Right cardiac atrium (tissue), 5 donors: ENCODE measurements at regions not wholly inside any gene's neighbourhood (a gene's known extent, or its start where the extent isn't known, plus 50 kb on each side); places are given as distances from the start of the nearest gene placed in this dataset.
A peak's percentile ranks its signal among the peaks of the same experiment; 100 is the strongest.

Source experiments
- ATAC-seq, 2 donors: fragments of 200-7000 bp; cut with Tn5 transposase; one replicate each; pipeline versions ENCODE4 v1.8.0 to v1.9.1; 2020; ENCODE audit warnings: moderate library complexity in 2 of 2, mild to moderate bottlenecking in 1 of 2
- DNase-seq, 3 donors: peaks; one replicate each; pipeline ENCODE4 v3.0.0-alpha.2; 2020
- H3K27ac ChIP-seq: one replicate; pipeline ENCODE4 v1.5.1; 2013; ENCODE audit warnings: mild to moderate bottlenecking, low read length, control low read depth, moderate library complexity
- H3K27me3 ChIP-seq: one replicate; pipeline ENCODE4 v1.6.1; 2013; ENCODE audit not compliant: control insufficient read depth, insufficient read depth
- H3K4me1 ChIP-seq: one replicate; pipeline ENCODE4 v1.6.1; 2013; ENCODE audit warnings: low read length; ENCODE audit not compliant: control insufficient read depth, insufficient read depth
- H3K4me3 ChIP-seq: one replicate; pipeline ENCODE4 v1.5.1; 2013; ENCODE audit warnings: low read length, control low read depth
- H3K9me3 ChIP-seq: one replicate; pipeline ENCODE4 v1.6.1; 2013; ENCODE audit warnings: low read length; ENCODE audit not compliant: control insufficient read depth
- WGBS: extraction: QIAGEN DNeasy Blood & Tissue Kit; methylation state at CpG from one replicate; pipeline ENCODE4 v1.1.7; 2013; 5-methylcytosine and 5-hydroxymethylcytosine counted together
- intact Hi-C, 4 donors: fragments of 100-400 bp; cut with DNase I; formaldehyde crosslinking; loops; one replicate each; pipeline versions ENCODE4 v1.11.0 to v1.14.0; 2022 to 2023
- donor health status: healthy with polysubstance abuse.
- donor health status: DM: no; HTN: yes; CAD: no.
- donor health status: DM: no; HTN: no; CAD: no.
- donor health status: DM: no; HTN: yes; CAD: no; lungs with severe emphysema.
- donor health status: DM: yes; HTN: yes; CAD: no.

DNA sequence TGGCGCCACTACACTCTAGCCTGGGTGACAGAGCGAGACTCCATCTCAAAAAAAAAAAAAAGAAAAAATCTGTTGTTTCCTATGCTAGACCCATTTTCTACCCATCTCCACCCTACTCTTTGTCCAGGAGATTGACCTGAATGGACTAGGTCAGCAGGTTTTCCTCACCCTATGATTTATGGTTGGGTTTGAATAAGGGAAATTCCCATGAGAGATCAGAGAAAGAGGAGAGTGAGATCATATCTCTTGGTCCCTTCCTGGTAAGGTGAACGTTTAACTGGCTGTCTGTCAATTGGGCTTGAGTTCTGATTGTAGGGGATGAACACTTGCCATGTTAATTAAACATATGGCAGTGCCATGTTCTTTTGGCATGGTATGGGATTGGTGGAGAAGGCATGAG is 387.4 kb downstream of the MAN2A1 start:
- no peak overlapping the region for H3K27ac ChIP-seq
- H3K4me3 ChIP-seq: no peak overlapping the region
- peaks cover 4% of the 10 kb centered on the region for H3K9me3 ChIP-seq
- H3K4me1 ChIP-seq: no peaks in the 10 kb centered on the region
- 76% methylated on average over 3 of the region's 3 CpGs for WGBS
- intact Hi-C loops: no loop called here
- ATAC-seq (no peak), DNase-seq (no peak)
- H3K27me3 ChIP-seq: no peaks in the 10 kb centered on the region

DNA sequence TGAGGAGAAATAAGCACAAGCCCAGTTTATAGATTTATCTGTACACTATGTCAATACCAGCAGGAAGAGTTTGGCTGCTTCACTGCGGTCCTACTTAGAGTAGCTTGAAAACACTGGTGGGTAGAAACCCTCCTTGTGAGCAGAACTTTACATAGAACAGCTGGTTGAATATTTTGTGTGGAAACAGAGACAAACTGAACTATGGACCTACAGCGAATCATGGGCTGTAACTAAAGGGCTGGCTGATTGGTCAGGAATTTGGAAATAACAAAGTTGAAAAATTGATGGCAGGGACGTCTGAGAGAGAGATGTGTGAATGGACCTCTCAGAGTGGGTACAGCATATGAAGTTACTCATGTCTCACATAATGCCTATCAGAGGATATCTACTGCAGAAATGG is 392.5 kb downstream of the MAN2A1 start:
- Histone ChIP-seq H3K4me1 (no peaks in the 10 kb centered on the region), H3K27ac (no peak overlapping the region), H3K4me3 (no peak overlapping the region), H3K9me3 (no peaks in the 10 kb centered on the region), H3K27me3 (no peaks in the 10 kb centered on the region)
- 86% methylated on average over 3 of the region's 3 CpGs for WGBS
- ATAC-seq (no peak), DNase-seq (no peak)
- intact Hi-C loops: no loop called here

DNA sequence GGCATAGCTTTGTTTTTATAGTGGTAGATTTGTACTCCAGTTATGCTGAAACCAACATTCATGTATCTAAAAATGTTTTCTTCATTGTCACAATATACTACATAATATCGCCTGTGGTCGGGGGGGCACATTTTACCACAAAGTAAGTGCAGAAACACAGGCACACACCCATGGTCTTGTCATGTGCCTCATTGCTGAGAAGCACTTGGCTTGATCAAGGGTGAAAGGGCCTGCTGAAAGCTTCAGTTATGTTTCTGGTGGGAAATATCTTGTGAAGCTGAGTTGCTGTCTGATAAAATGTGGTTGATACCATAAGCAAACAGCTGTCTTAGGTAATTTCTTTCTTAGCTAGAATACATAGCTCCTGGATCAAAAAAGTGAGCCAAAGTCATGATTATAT is 393.1 kb downstream of the MAN2A1 start:
- ATAC-seq: no peak
- Histone ChIP-seq H3K27ac (no peak overlapping the region), H3K9me3 (no peaks in the 10 kb centered on the region), H3K27me3 (no peaks in the 10 kb centered on the region), H3K4me1 (no peaks in the 10 kb centered on the region), H3K4me3 (no peak overlapping the region)
- intact Hi-C loops: no loop called here
- WGBS: 92% methylated on average over 2 of the region's 2 CpGs
- no peak for DNase-seq

DNA sequence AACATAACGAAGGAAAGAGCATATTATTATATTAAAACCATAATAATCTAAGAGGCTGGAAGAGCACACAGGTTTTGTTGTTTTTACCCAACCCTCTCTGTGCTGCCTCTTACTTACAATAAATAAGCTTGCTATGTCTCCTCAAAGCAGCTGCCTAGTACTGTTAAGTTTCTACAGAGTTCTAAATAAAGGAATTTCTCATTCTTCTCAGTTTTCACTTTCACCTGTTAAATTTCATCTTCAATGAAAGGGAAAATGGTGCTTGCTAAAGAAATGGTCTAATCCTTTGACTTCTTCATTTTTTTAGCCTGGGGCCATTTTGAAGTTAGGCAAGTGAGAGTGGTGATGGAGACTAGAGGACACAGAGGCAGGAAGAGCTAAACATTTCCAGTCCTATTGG is 396.1 kb downstream of the MAN2A1 start:
- Histone ChIP-seq H3K27ac (no peak overlapping the region), H3K27me3 (no peaks in the 10 kb centered on the region), H3K4me3 (no peak overlapping the region), H3K4me1 (no peaks in the 10 kb centered on the region), H3K9me3 (no peaks in the 10 kb centered on the region)
- 91% methylated on average over 1 of the region's 1 CpG for WGBS
- intact Hi-C loops: no loop called here
- ATAC-seq: no peak
- DNase-seq: no peak

DNA sequence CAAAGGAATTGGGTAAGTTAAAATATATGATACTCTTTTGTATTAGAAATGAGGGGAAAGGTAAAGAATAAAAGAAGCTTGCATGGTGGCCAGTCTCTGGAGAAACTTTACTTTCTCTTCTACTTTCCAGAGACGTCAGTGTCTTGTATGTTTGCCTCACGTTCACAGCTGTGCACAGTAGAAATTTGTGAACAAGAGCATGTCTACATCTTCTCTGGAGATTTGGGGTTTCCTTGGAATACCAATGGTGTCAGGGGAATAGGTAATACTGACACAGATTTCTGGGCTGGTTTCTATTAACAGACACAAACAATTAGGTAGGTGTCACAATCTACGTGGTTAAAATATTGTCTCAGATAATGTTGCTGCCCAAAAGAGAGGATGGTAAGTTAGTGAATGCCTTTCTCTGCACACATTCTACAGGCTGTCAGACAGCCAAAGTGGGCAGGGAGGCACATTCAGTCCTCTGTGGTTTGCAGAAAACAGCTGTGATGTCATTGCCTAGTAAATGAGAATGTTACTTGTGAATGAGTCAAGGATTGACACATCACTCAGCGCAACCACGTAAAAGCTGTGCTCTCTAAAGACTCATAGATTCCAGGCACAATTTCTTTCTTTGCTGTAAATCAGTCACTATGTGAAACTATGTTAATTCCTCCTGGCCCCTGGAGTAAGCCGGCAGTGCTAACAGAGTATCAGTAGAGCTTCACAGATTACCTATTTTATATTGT is 397.1 kb downstream of the MAN2A1 start:
- intact Hi-C loops: no loop called here
- no peaks in the 10 kb centered on the region for H3K9me3 ChIP-seq
- no peak overlapping the region for H3K27ac ChIP-seq
- H3K27me3 ChIP-seq: no peaks in the 10 kb centered on the region
- WGBS: 56% methylated on average over 6 of the region's 6 CpGs
- no peak for ATAC-seq
- no peak overlapping the region for H3K4me3 ChIP-seq
- no peaks in the 10 kb centered on the region for H3K4me1 ChIP-seq
- DNase-seq: peak in 1 of 3 donors; percentile 15

DNA sequence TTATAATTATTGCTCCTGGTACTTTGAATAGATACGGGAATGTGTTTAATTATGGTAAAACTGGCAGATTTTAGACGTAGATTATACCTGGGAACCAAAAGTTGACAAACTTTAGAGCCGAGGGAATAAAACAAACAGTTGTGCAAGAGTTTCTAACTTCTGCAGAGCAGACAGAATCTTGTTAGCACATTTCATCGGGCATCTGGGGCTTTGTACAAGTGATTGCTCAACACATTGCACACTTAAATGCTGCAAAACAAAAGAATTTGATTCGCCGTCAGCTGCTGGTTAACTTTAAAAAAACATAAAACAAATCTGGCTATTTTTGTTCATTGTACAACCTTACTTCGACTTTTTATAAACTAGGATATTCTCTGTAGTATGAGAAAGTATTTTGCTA is 398.1 kb downstream of the MAN2A1 start:
- no peak overlapping the region for H3K4me3 ChIP-seq
- no peak for ATAC-seq
- no peaks in the 10 kb centered on the region for H3K4me1 ChIP-seq
- intact Hi-C loops: no loop called here
- no peaks in the 10 kb centered on the region for H3K27me3 ChIP-seq
- H3K27ac ChIP-seq: no peak overlapping the region
- no peaks in the 10 kb centered on the region for H3K9me3 ChIP-seq
- DNase-seq: no peak
- 73% methylated on average over 7 of the region's 7 CpGs for WGBS

DNA sequence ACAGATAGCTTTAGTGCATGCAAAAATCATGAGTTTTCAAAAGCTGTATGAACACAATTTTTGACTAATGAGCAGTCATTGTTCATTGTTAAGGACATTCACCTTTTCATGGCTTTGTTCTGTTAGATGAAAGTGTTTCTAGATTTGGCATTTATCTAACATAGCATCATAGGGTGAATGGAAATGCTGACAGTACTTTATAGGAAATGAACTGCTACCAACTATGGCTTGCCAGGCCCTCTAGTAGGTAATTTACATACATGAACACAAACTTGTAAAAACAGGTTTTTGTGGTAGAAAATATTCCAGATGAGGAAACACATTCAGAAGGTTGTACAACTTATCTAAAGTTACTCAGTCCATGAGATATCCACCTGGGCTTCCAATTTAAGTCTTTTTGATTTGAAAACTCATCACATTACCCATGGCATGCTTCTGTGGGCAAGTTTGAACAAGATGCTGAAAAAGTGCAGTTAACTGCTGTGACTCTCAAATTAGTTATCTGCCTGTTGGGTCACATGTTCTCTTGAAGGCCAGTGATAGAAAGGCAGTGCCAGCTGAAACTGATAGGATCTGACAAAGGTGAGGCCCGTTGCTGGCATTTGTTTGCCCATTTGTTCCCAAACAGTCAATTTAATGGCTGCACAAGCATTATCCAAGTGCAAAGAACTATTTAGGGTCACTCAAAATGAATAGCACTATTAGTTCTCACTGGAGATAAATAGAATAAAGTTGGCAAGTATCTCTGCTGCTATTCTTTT is 399.1 kb downstream of the MAN2A1 start:
- no peaks in the 10 kb centered on the region for H3K9me3 ChIP-seq
- no peak overlapping the region for H3K27ac ChIP-seq
- intact Hi-C loops: no loop called here
- no peak for DNase-seq
- WGBS: 60% methylated on average over 1 of the region's 1 CpG
- H3K4me3 ChIP-seq: no peak overlapping the region
- no peaks in the 10 kb centered on the region for H3K27me3 ChIP-seq
- H3K4me1 ChIP-seq: no peaks in the 10 kb centered on the region
- no peak for ATAC-seq

DNA sequence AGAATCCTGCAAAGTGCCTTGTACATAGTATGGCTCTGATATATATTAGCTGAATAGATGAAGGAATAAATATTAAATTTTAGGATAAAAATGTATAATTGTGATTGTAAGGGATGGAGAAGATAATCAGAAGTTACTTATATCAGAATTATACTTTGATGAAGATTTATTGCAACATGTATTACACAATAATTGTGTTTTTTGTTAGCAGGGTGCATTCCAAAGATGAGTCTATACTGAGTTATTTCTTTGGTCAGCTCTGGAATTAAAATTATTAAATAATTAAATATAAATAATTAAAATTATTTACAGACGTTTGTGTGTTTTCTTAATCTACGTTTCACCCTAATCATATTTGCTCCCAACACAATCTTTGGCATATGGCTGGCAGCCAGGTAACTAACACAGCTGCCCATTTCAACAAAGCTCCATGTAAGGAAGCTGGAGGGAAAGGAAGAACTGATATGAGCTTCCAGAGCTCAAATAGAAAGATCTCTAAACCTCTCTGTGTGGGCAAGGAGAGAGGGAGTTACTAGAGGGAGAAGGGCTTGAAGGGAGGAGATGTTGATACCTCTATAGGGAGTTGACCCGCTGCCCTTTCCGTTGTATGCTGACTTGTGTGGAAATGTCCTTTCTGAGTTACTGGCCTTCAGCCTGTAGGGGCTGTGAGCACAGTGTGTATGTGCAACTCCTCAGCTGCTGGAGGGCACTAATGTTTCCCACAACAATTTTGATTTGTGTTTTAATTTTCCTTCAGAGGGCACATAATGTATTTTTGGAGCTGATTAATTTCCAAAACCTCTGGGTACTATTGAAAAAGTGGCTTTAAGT is 403.4 kb downstream of the MAN2A1 start:
- Histone ChIP-seq H3K4me1 (no peaks in the 10 kb centered on the region), H3K4me3 (no peak overlapping the region), H3K27ac (no peak overlapping the region), H3K27me3 (no peaks in the 10 kb centered on the region), H3K9me3 (no peaks in the 10 kb centered on the region)
- intact Hi-C loops: no loop called here
- no peak for DNase-seq
- 40% methylated on average over 4 of the region's 4 CpGs for WGBS
- no peak for ATAC-seq

DNA sequence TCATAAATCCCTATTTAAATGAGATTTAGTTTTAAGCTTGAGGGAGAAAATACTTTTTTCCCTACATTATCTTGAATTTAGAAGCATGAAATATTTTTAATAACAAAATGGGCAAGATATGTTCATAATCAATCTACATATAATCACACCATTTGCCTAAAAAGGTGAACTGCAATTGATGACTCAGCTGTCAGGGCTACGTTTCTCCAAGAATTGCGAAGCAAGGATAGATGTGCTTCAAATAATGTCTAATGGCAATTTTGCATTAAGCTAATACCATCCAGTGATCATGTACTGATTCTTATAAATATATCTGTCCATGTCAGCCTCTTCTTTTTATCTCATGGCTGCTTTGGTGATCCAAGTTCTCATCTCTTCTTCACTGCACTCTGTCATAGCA is 404.4 kb downstream of the MAN2A1 start:
- Histone ChIP-seq H3K4me3 (no peak overlapping the region), H3K27ac (no peak overlapping the region), H3K9me3 (no peaks in the 10 kb centered on the region), H3K4me1 (no peaks in the 10 kb centered on the region), H3K27me3 (no peaks in the 10 kb centered on the region)
- WGBS: 87% methylated on average over 2 of the region's 2 CpGs
- ATAC-seq: no peak
- no peak for DNase-seq
- intact Hi-C loops: no loop called here

DNA sequence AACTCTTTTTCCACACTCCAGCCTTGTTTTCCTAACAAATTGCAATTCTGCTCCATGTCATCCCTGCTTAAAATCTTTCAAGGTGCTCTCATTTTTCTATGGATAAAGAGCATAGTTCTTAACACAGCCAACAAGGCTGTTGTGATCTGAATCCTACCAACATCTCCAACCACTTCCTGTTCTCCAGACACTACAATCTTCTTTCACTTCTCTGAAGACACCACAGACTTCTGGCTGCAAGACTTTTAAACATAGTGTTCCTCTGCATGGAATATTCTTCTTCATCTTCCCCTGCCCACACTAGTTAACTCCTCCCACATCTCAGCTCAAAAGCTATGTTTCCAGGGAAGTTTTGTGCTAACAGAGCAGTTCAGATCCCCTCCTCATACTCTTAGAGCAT is 404.8 kb downstream of the MAN2A1 start:
- intact Hi-C loops: no loop called here
- ATAC-seq: no peak
- DNase-seq: no peak
- Histone ChIP-seq H3K4me1 (no peaks in the 10 kb centered on the region), H3K4me3 (no peak overlapping the region), H3K9me3 (no peaks in the 10 kb centered on the region), H3K27ac (no peak overlapping the region), H3K27me3 (no peaks in the 10 kb centered on the region)

DNA sequence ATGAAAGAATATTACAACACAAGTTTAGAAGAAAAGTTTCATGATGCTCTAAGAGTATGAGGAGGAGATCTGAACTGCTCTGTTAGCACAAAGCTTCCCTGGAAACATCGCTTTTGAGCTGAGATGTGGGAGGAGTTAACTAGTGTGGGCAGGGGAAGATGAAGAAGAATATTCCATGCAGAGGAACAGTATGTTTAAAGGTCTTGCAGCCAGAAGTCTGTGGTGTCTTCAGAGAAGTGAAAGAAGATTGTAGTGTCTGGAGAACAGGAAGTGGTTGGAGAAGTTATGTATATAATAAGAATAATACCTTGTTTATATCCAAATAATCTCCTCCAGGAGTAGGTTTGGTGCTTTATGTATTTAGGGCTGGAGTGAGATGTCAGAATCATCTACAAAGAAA is 406.7 kb downstream of the MAN2A1 start:
- Histone ChIP-seq H3K4me3 (no peak overlapping the region), H3K4me1 (no peaks in the 10 kb centered on the region), H3K27ac (no peak overlapping the region), H3K27me3 (no peaks in the 10 kb centered on the region), H3K9me3 (no peaks in the 10 kb centered on the region)
- no peak for DNase-seq
- ATAC-seq: no peak
- whole genome bisulfite sequencing: 61% methylated on average over 1 of the region's 1 CpG
- intact Hi-C loops: no loop called here
